ENCODE measurements at regions not wholly inside any gene's neighbourhood (a gene's known extent, or its start where the extent isn't known, plus 50 kb on each side); places are given as distances from the start of the nearest gene placed in this dataset.

DNA sequence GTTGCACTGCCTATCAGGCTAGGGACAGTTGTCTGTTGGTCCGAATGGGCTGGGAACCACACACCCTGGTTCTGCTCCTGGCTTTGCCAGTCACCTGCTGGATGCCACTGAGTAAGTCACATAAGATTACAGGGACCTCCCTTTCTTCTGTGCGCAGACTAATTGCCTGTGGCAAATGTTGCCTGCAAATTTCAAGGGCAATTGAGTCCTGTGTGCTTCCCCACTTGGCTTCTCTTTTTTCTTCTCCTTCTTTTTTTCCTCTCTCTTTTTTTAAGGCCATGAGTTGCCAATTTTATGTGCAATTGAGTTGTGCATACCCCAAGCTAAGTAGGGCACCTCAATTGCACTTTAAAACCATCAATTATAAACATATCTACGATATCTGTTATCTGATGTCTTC lies 963.4 kb downstream of the MCTP2 start:
- TF ChIP-seq POLR2A (IDR thresholded peaks at IDR 0.05; ENCODE audit: low read depth, low read length) (no peak), POLR2AphosphoS5 (IDR thresholded peaks at IDR 0.05; ENCODE audit: low read depth, low read length) (no peak), TAF1 (IDR thresholded peaks at IDR 0.05; ENCODE audit: low read depth, low read length) (no peak), PAX5 (IDR thresholded peaks at IDR 0.05; ENCODE audit: insufficient read depth, low read length, severe bottlenecking) (no peak)

Measured in GM12891 (cell line).